ELR (cell line): ENCODE measurements at regions not wholly inside any gene's neighbourhood (a gene's known extent, or its start where the extent isn't known, plus 50 kb on each side); places are given as distances from the start of the nearest gene placed in this dataset.
A peak's percentile ranks its signal among the peaks of the same experiment; 100 is the strongest.

Source experiments
- DNase-seq: peaks from one replicate; pipeline ENCODE4 v3.0.0-alpha.2; 2015; ENCODE audit warnings: low read depth

- no peak for DNase-seq
Observed at GRCh38 chr17:63341276-63341675, 104.8 kb downstream of the CYB561 start.

GRCh38 chr17:63344383-63344782, 101.7 kb downstream of the CYB561 start:
- DNase-seq: no peak

- DNase-seq: no peak
Observed at GRCh38 chr17:63345611-63346010, 100.5 kb downstream of the CYB561 start.

- DNase-seq: no peak
Observed at GRCh38 chr17:63347475-63347874, 98.6 kb downstream of the CYB561 start.

GRCh38 chr17:63349478-63350000, 96.6 kb downstream of the CYB561 start:
- DNase-seq: peak; percentile 7

GRCh38 chr17:63350364-63350763, 95.7 kb downstream of the CYB561 start:
- DNase-seq: no peak

- no peak for DNase-seq
Observed at GRCh38 chr17:63354256-63354655, 91.8 kb downstream of the CYB561 start.

- DNase-seq: peak; percentile 83
Observed at GRCh38 chr17:63356337-63356757, 89.8 kb downstream of the CYB561 start.

GRCh38 chr17:63358111-63358839, 87.8 kb downstream of the CYB561 start:
- peak; percentile 87 for DNase-seq

GRCh38 chr17:63358956-63359355, 87.2 kb downstream of the CYB561 start:
- DNase-seq: no peak

GRCh38 chr17:63361182-63361581, 84.9 kb downstream of the CYB561 start:
- DNase-seq: no peak

- DNase-seq: no peak
Observed at GRCh38 chr17:63362115-63362514, 84.0 kb downstream of the CYB561 start.

- no peak for DNase-seq
Observed at GRCh38 chr17:63364387-63364786, 81.7 kb downstream of the CYB561 start.

- no peak for DNase-seq
Observed at GRCh38 chr17:63364944-63365343, 81.2 kb downstream of the CYB561 start.

GRCh38 chr17:63365366-63366240, 80.5 kb downstream of the CYB561 start:
- DNase-seq: peak; percentile 58

- DNase-seq: peak; percentile 20
Observed at GRCh38 chr17:63366241-63366566, 79.9 kb downstream of the CYB561 start.

GRCh38 chr17:63369233-63369632, 76.9 kb downstream of the CYB561 start:
- DNase-seq: peak; percentile 69

GRCh38 chr17:63370696-63371095, 75.4 kb downstream of the CYB561 start:
- DNase-seq: no peak

GRCh38 chr17:63376949-63377348, 69.2 kb downstream of the CYB561 start:
- DNase-seq: no peak

- no peak for DNase-seq
Observed at GRCh38 chr17:63378411-63379375, 67.4 kb downstream of the CYB561 start.

GRCh38 chr17:63379636-63380035, 66.5 kb downstream of the CYB561 start:
- DNase-seq: no peak
